ENCODE measurements at regions not wholly inside any gene's neighbourhood (a gene's known extent, or its start where the extent isn't known, plus 50 kb on each side); places are given as distances from the start of the nearest gene placed in this dataset.

- Histone ChIP-seq H3K14ac (ENCODE audit: insufficient read depth, low read length) (no peak overlapping the region), H4K8ac (replicated peaks; ENCODE audit: insufficient read length, low read depth, low read length) (no peak overlapping the region), H2BK15ac (ENCODE audit: low read depth, low read length) (no peak overlapping the region), H4K20me1 (ENCODE audit: control insufficient read depth, insufficient read depth, insufficient read length) (no peaks in the 10 kb centered on the region), H2BK20ac (ENCODE audit: low read depth, low read length, poor library complexity, severe bottlenecking) (no peak overlapping the region), H3K4me2 (ENCODE audit: insufficient read depth, insufficient read length, low read length) (no peak overlapping the region), H3K79me2 (ENCODE audit: insufficient read depth, low read length) (no peaks in the 10 kb centered on the region), H2BK5ac (ENCODE audit: insufficient read length, low read length) (no peak overlapping the region), H3T11ph (ENCODE audit: low read length) (no peak overlapping the region), H3K27ac (ENCODE audit: insufficient read length, low read depth, low read length) (no peak overlapping the region), H3K18ac (ENCODE audit: insufficient read length, low read depth, low read length) (no peak overlapping the region), H2AFZ (ENCODE audit: low read length) (no peak overlapping the region), H3K79me1 (ENCODE audit: insufficient read depth, low read depth, low read length, poor library complexity, severe bottlenecking) (no peaks in the 10 kb centered on the region), H3K23me2 (ENCODE audit: insufficient read length, low read depth, low read length, poor library complexity, severe bottlenecking) (no peaks in the 10 kb centered on the region), H3K27me3 (ENCODE audit: insufficient read depth, low read length) (no peaks in the 10 kb centered on the region), H4K5ac (ENCODE audit: insufficient read length, low read depth, low read length) (no peak overlapping the region), H3K9me3 (ENCODE audit: control insufficient read depth, low read depth, low read length) (no peaks in the 10 kb centered on the region), H4K91ac (ENCODE audit: insufficient read length, low read depth, low read length) (no peak overlapping the region), H3K4ac (ENCODE audit: low read depth, low read length) (no peak overlapping the region), H3K56ac (ENCODE audit: insufficient read length, low read depth, low read length) (no peak overlapping the region), H3K9ac (ENCODE audit: extremely low read depth, insufficient read length, low read length) (no peak overlapping the region), H2BK12ac (ENCODE audit: insufficient read length, low read depth, low read length) (no peak overlapping the region), H2AK5ac (ENCODE audit: insufficient read length, low read length) (no peak overlapping the region), H3K4me1 (ENCODE audit: insufficient read depth, low read length) (no peaks in the 10 kb centered on the region), H3K23ac (ENCODE audit: insufficient read length, low read depth, low read length) (no peak overlapping the region), H2BK120ac (ENCODE audit: low read depth, low read length, poor library complexity, severe bottlenecking) (no peak overlapping the region)
- DNase-seq, result no peak
- H3K9me3 Mint-ChIP-seq, result peaks cover 2 to 5% of the 10 kb centered on the region in 2 experiments; a peak in 3 of 5 replicates
- H3K27me3 Mint-ChIP-seq (ENCODE audit: low read depth), result no peaks in the 10 kb centered on the region; the same call in 1 of the 2 replicates
- no peak overlapping the region for H3K4me3 Mint-ChIP-seq
- no CpG with 5 or more reads among the region's 3 CpGs for WGBS (ENCODE audit: extremely low coverage, insufficient read length, low lambda C conversion rate)
- TF ChIP-seq, protein P1, sequence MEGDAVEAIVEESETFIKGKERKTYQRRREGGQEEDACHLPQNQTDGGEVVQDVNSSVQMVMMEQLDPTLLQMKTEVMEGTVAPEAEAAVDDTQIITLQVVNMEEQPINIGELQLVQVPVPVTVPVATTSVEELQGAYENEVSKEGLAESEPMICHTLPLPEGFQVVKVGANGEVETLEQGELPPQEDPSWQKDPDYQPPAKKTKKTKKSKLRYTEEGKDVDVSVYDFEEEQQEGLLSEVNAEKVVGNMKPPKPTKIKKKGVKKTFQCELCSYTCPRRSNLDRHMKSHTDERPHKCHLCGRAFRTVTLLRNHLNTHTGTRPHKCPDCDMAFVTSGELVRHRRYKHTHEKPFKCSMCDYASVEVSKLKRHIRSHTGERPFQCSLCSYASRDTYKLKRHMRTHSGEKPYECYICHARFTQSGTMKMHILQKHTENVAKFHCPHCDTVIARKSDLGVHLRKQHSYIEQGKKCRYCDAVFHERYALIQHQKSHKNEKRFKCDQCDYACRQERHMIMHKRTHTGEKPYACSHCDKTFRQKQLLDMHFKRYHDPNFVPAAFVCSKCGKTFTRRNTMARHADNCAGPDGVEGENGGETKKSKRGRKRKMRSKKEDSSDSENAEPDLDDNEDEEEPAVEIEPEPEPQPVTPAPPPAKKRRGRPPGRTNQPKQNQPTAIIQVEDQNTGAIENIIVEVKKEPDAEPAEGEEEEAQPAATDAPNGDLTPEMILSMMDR (conservative IDR thresholded peaks at IDR 0.05), result no peak
- H3K27ac Mint-ChIP-seq, result no peak overlapping the region
- no peaks in the 10 kb centered on the region; a peak in 1 of 7 replicates for H3K36me3 Mint-ChIP-seq (ENCODE audit: insufficient read depth in 1 of 3, low read depth in 3 of 3)
- H3K4me1 Mint-ChIP-seq, result no peaks in the 10 kb centered on the region
Observed at GRCh38 chr3:186440891-186441290, 78.9 kb upstream of the DGKG start.

Data from H9 (cell line).